ENCODE measurements at regions not wholly inside any gene's neighbourhood (a gene's known extent, or its start where the extent isn't known, plus 50 kb on each side); places are given as distances from the start of the nearest gene placed in this dataset.

GRCh38 chr12:105928436-105928835, 210.3 kb downstream of the NUAK1 start:
- Histone ChIP-seq H3K4me2 (ENCODE audit: low read depth, low read length) (no peak overlapping the region), H2AFZ (ENCODE audit: low read length) (no peak overlapping the region), H3K27me3 (ENCODE audit: control insufficient read depth in 1 of 2, insufficient read depth in 2 of 2, low read length in 2 of 2) (no peaks in the 10 kb centered on the region), H3K9ac (ENCODE audit: insufficient read depth, low read depth, low read length) (no peak overlapping the region), H3K9me3 (ENCODE audit: low read length) (no peaks in the 10 kb centered on the region), H3K4me1 (ENCODE audit: insufficient read depth, low read length) (no peaks in the 10 kb centered on the region), H3K4me3 (replicated peaks in 1 of 3; ENCODE audit: insufficient read depth in 1 of 3, low read depth in 2 of 3, low read length in 3 of 3) (no peak overlapping the region), H3K79me2 (ENCODE audit: insufficient read depth, low read length) (no peaks in the 10 kb centered on the region), H3K36me3 (replicated peaks in 1 of 2; ENCODE audit: control insufficient read depth in 1 of 2, insufficient read depth in 2 of 2, low read length in 2 of 2) (no peaks in the 10 kb centered on the region), H3K27ac (ENCODE audit: extremely low read length, insufficient read depth, low read length) (no peak overlapping the region), H4K20me1 (ENCODE audit: insufficient read depth, low read length) (no peaks in the 10 kb centered on the region)
- POLR2A ChIA-PET, result no interaction called here
- no peak for ATAC-seq
- no peak for DNase-seq (ENCODE audit: low spot score)
- BruUV-seq (replicated peaks), result no TSS peak
- TF ChIP-seq PHF20 (CRISPR knock-in tag; IDR thresholded peaks at IDR 0.05), result no peak
- no peak for TF ChIP-seq MYPOP (CRISPR knock-in tag; IDR thresholded peaks at IDR 0.05)
- TF ChIP-seq ZNF605 (CRISPR knock-in tag; IDR thresholded peaks at IDR 0.05), result no peak
- no peak for TF ChIP-seq PCBP2 (optimal IDR thresholded peaks at IDR 0.05; ENCODE audit: low read depth, low read length, poor library complexity, severe bottlenecking)
- no peak for TF ChIP-seq HHEX (CRISPR knock-in tag; IDR thresholded peaks at IDR 0.05)
- TF ChIP-seq, protein P1, sequence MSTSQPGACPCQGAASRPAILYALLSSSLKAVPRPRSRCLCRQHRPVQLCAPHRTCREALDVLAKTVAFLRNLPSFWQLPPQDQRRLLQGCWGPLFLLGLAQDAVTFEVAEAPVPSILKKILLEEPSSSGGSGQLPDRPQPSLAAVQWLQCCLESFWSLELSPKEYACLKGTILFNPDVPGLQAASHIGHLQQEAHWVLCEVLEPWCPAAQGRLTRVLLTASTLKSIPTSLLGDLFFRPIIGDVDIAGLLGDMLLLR (CRISPR knock-in tag; IDR thresholded peaks at IDR 0.05), result no peak
- TF ChIP-seq ZNF326 (CRISPR knock-in tag; IDR thresholded peaks at IDR 0.05; ENCODE audit: borderline replicate concordance), result no peak
- TF ChIP-seq, protein P2, sequence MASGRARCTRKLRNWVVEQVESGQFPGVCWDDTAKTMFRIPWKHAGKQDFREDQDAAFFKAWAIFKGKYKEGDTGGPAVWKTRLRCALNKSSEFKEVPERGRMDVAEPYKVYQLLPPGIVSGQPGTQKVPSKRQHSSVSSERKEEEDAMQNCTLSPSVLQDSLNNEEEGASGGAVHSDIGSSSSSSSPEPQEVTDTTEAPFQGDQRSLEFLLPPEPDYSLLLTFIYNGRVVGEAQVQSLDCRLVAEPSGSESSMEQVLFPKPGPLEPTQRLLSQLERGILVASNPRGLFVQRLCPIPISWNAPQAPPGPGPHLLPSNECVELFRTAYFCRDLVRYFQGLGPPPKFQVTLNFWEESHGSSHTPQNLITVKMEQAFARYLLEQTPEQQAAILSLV (CRISPR knock-in tag; IDR thresholded peaks at IDR 0.05; ENCODE audit: borderline replicate concordance), result no peak
- no peak for TF ChIP-seq SIX1 (CRISPR knock-in tag; IDR thresholded peaks at IDR 0.05; ENCODE audit: borderline replicate concordance)
- no peak for TF ChIP-seq LBX2 (CRISPR knock-in tag; IDR thresholded peaks at IDR 0.05; ENCODE audit: borderline replicate concordance)
- TF ChIP-seq SOX5 (CRISPR knock-in tag; IDR thresholded peaks at IDR 0.05; ENCODE audit: borderline replicate concordance), result no peak
- no peak for TF ChIP-seq MAZ (IDR thresholded peaks at IDR 0.05; ENCODE audit: borderline replicate concordance, low read depth, low read length)
- TF ChIP-seq MAZ (CRISPR knock-in tag; IDR thresholded peaks at IDR 0.05; ENCODE audit: low read depth), result no peak
- no peak for TF ChIP-seq POLR2AphosphoS2 (IDR thresholded peaks at IDR 0.05; ENCODE audit: low read depth, low read length)
- no peak for TF ChIP-seq THRA (CRISPR knock-in tag; IDR thresholded peaks at IDR 0.05; ENCODE audit: borderline replicate concordance)
- in situ Hi-C loops (cut with HindIII; ENCODE audit: extremely low pct_ligation_motif_present, low pct_unique_long_range_greater_than_20kb), result no loop called here
- WGBS (ENCODE audit: low lambda C conversion rate), result 37% methylated on average over 3 of the region's 3 CpGs
- intact Hi-C loops (cut with micrococcal nuclease; ENCODE audit: unreplicated experiment), result no loop called here
- CTCF ChIA-PET (ENCODE audit: low intra/inter-chr PET ratio, low total read pairs), result no interaction called here
- no peak for FAIRE-seq
